ENCODE measurements at regions not wholly inside any gene's neighbourhood (a gene's known extent, or its start where the extent isn't known, plus 50 kb on each side); places are given as distances from the start of the nearest gene placed in this dataset.

DNA sequence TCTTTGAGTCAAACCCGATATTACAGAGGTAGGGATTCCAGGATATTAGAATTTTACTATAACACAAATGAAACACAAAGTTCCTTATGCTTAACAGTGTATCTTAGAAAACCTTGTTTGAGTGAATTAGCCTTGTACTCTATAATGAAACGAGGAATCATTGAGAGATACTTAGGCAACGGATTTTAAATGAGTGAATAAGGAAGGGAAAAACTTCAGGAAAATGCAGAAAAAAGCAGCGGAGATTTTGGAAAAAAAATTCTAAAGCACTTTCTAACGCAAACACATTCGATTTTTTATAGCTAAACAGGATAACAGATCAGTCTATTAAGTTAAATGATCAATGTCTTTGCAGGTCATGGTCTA lies 137.3 kb downstream of the HFE start:
- TF ChIP-seq, protein P1, sequence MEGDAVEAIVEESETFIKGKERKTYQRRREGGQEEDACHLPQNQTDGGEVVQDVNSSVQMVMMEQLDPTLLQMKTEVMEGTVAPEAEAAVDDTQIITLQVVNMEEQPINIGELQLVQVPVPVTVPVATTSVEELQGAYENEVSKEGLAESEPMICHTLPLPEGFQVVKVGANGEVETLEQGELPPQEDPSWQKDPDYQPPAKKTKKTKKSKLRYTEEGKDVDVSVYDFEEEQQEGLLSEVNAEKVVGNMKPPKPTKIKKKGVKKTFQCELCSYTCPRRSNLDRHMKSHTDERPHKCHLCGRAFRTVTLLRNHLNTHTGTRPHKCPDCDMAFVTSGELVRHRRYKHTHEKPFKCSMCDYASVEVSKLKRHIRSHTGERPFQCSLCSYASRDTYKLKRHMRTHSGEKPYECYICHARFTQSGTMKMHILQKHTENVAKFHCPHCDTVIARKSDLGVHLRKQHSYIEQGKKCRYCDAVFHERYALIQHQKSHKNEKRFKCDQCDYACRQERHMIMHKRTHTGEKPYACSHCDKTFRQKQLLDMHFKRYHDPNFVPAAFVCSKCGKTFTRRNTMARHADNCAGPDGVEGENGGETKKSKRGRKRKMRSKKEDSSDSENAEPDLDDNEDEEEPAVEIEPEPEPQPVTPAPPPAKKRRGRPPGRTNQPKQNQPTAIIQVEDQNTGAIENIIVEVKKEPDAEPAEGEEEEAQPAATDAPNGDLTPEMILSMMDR (conservative IDR thresholded peaks at IDR 0.05; ENCODE audit: low read length), result no peak
- no peak for TF ChIP-seq EZH2phosphoT487 (IDR thresholded peaks at IDR 0.05; ENCODE audit: borderline replicate concordance, low read depth, low read length)
